NCI-H1930 (cell line): ENCODE measurements at regions not wholly inside any gene's neighbourhood (a gene's known extent, or its start where the extent isn't known, plus 50 kb on each side); places are given as distances from the start of the nearest gene placed in this dataset.
A peak's percentile ranks its signal among the peaks of the same experiment; 100 is the strongest.

ENCODE experiments used
- DNase-seq, 2 experiments: peaks; one replicate each; lab custom pipeline; 2025; lab: John Stamatoyannopoulos, UW

DNA sequence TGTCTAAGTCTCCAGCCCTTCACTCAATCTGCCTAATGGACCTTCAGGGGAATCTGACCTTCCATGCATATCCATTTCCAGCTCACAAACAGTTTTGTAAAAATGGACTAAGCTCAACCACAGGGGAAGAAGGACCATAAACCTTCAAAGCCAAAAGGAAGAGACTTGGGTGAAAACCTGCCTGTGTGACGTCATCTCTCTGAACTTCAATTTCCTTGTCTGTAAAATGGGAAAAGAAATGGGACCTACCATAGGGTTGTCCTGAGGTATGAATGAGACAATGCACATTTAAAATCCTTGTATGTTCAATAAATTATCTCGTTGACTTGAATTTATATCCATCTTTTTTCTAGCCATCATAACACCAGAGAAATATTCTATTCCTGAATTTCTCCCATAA lies 370.7 kb downstream of the INSC start:
- DNase-seq: no peak

DNA sequence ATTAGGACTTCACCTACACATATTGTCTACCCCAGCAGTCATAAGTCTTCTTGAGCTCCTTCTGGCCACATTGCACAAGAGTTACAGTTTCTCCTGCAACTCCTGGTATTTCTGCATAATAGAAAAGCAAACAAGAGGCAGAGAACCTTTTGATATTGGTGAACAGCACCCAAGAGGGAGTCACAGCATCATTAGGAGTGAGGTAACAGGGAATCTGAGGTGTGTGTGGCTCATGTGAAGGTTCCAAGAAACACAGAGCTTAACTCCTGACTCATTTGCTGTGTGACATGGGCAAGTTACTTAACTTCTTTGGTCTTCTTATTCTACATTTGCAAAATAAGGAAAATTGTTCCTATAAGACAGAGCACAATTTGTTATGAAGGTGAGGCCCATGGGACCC lies 374.6 kb downstream of the INSC start:
- DNase-seq: no peak

DNA sequence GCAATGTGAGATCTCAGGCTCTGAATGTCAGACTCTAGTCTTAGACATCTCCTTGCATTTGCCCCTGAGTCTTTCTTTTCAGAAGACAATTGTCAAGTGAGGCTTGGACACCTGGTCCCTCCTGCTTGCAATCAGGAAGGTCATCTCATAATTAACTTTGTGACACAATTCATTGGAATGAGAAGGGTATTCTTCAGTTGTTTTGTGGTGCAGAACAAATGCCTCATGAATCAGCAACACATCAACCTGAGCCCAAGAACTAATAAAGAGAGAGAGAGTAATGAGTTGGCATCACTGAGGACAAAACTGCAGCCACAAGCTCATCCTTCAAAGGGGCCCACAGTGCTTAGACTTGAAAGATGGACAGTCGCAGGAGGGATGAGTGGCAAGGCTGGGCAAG lies 375.8 kb downstream of the INSC start:
- DNase-seq: no peak

DNA sequence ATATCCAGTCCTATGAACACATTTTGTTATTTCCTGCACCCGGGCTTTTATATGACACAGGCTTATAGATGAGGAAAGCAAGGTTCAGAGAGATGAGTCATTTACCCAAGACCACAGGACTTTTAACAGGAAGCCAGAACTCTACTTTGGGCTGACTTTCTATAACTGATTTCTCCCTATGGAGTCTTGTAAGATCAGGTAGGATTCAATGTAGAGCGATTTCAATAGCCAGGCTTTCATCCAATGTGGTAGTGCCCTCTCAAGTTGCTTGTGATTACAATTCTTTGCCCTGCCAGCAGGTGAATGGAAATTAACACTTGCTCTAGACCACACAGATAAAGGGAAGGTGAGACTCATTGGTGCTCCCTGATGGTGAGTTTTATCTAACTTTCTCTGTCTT lies 378.3 kb downstream of the INSC start:
- DNase-seq: no peak

GRCh38 chr11:15493921-15494620 lies 379.3 kb downstream of the INSC start:
- no peak for DNase-seq

DNA sequence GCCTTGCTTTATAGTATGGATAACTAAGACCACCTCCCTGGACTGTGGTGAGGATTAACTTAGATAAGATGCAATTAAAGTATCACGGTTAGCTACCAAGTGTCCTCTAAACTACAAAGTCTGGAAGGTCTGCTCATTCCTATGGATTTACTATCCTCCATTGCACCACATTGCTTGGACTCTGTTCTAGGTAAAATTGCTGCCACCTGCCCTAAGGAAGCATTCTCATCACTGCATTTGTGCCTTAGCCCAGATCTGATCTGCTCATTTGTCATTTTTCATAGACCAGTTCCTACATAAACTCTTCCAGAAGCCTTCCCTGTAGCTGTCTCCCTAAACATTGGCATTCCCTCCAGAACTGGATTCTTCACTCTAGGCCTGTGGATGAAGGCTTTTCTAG lies 380.0 kb downstream of the INSC start:
- DNase-seq: no peak

GRCh38 chr11:15495462-15495861 lies 380.7 kb downstream of the INSC start:
- no peak for DNase-seq

GRCh38 chr11:15497366-15497765 lies 382.6 kb downstream of the INSC start:
- DNase-seq: no peak

- DNase-seq: no peak
Observed at GRCh38 chr11:15499674-15500073, 385.0 kb downstream of the INSC start.

GRCh38 chr11:15500643-15501042 lies 385.9 kb downstream of the INSC start:
- DNase-seq: no peak

DNA sequence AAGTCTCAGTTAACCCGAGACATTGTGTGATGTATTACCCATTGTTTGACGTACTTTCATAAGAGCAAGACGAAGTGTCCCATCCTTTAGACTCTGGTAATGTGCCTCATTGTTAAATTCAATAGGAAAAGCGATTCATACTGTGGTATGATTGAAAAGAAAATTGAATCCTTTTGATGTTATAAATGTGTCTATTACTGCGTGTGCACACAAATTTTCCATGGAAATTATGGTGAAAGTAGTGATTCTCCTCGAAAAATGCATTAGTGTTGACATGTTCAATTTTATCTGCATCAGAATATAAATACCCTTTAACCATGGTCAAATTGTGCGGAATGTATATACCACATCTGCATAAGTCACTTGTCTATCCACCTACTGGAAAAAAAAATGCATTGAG lies 386.8 kb downstream of the INSC start:
- peak in 1 of 2 experiments; percentile 17 for DNase-seq

DNA sequence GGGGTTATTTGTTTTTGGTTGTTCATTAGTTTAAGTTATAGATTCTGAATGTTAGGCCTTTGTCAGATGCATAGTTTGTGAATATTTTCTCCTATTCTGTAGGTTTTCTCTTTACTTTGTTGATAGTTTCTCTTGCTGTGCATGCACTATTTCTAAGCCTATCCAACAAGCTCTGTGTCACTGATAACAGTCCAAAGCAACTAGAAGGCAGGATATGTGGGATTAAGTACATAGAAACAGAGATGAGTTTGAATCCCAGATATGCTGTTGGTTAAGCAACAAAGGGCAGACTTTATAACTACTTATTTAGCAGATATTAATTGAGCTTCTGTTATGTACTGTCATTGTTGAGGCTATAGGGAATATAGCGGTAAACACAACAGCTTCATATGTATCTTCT lies 390.4 kb downstream of the INSC start:
- no peak for DNase-seq

- no peak for DNase-seq
Observed at GRCh38 chr11:15507592-15507991, 392.9 kb downstream of the INSC start.

DNA sequence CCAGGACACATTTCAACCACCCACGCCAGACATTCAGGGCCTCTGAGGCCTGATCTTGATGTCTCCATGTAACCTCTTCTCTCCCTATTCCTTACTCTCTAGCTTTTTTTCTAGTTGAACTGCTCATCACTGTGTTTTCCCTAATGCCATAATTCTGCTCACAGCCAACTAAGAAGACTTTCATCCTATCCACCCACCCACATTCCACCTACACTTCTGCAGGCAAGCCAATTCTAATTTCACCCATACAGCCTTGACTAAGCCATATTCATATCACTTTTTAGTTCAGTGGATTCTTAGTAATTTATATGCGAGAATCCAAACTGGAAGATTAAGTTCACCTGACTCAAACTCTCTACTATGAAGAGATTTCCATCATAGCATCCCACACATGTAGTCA lies 394.4 kb downstream of the INSC start:
- no peak for DNase-seq

GRCh38 chr11:15519124-15519791 lies 404.5 kb downstream of the INSC start:
- DNase-seq: no peak

GRCh38 chr11:15519911-15520310 lies 405.2 kb downstream of the INSC start:
- no peak for DNase-seq

GRCh38 chr11:15523543-15523942 lies 408.8 kb downstream of the INSC start:
- DNase-seq: no peak

GRCh38 chr11:15525582-15525981 lies 410.9 kb downstream of the INSC start:
- DNase-seq: no peak

DNA sequence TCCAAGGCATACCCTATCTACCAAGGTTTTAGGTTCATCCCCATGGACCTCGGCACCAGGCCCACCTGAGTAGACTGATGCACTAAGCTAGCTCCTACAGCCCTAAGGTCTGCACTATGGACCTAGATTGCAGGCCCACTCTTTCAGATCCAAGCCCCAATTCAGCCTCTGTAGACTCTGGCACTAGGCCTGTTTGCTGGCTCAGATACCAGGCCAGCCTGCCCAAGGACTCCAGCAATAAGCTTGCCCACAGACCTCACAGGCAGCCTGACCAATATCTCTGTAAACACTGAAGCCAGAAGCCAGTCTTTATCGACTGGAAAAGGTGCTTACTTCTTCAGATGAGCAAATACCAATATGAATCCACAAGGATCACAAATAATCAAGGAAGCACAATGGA lies 411.3 kb downstream of the INSC start:
- no peak for DNase-seq

GRCh38 chr11:15526859-15527450 lies 412.2 kb downstream of the INSC start:
- DNase-seq: no peak

- no peak for DNase-seq
Observed at GRCh38 chr11:15532432-15532831, 417.7 kb downstream of the INSC start.

DNA sequence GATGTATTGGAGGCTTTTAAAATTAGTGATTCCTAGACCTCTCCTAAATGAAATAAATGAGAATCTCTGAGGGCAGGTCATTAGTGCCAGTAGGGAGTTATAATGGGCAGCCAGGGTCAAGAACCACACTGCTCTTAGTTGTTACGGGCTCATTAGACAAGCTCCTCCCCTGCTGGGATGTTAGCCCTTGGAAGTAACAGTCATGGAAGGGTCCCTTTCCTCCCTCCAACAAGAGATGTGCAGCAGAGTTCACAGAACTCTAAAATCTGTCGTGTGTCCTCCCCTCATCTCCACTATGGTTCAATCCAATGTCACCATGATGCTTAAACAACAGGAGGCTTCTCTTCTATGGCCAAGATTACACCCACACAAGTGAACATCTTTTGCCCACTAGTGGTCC lies 419.5 kb downstream of the INSC start:
- no peak for DNase-seq

- no peak for DNase-seq
Observed at GRCh38 chr11:15535414-15535813, 420.7 kb downstream of the INSC start.

GRCh38 chr11:15536438-15536837 lies 421.7 kb downstream of the INSC start:
- DNase-seq: no peak
